KG1 (cell line): ENCODE measurements at regions not wholly inside any gene's neighbourhood (a gene's known extent, or its start where the extent isn't known, plus 50 kb on each side); places are given as distances from the start of the nearest gene placed in this dataset.
"Not testable (repeated sequence)": the region's sequence is repeated elsewhere in the genome, so short reads cannot be mapped to it uniquely, and the experiment has no call there.

Experiments
- DNase-seq: peaks from one replicate; lab custom pipeline; 2025; lab: John Stamatoyannopoulos, UW

DNA sequence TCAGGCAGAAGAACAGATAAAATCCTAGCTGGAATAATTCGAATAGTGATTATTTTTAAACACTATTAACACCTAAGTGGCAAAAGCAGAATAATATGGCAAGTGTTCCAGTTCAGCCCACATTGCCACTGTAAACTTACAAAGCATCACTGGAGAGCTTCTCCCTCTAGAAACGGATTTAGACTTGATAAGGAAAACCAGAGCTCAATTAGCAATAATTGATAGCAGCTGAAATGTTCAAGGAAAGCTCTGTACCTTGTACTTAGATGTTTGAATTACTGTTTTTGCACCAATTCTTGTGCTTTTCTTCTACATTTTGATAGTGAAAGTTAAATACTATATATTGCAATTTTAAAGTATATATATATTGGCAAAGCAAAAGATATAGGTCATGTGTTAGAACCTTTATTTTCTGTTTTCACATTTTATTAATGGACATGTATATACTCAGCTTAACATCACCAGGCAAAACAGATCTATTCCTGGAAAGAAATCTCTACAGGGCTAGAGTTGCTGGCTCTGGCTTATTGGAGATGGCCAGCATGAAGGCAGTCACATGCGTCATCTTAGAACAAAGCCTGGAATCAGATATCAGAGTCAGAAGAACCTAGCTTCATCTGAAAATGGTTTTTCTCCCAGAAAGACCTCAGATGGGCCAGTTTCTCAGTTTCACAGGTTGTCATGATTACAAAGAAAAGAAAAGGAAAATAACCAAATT lies 149.1 kb upstream of the CTAGE1 start:
- no peak for DNase-seq

- DNase-seq: no peak
These were observed 150.1 kb upstream of the CTAGE1 start for GRCh38 chr18:22567794-22568193.

GRCh38 chr18:22570492-22570891 lies 152.8 kb upstream of the CTAGE1 start:
- no peak for DNase-seq

GRCh38 chr18:22572341-22572740 lies 154.6 kb upstream of the CTAGE1 start:
- DNase-seq: no peak

DNA sequence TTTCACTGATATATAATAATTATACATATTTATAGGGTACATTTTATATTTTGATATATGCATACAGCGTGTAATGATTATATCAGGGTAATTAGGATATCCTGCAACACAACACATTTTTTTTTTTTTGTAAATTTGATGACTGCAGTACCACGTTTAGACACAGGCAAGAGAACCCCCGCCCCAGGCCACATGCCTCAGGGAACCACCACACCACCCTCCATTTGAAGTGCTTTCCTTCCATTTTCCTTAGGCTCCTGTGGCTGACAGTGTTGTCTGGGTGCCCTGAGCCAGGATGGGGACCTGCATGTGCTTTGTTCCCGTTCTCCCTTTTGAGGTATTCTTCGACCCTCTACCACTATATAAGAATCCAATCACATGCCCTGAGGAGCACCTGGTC lies 161.6 kb upstream of the CTAGE1 start:
- DNase-seq: no peak

- DNase-seq: no peak
These were observed 167.6 kb upstream of the CTAGE1 start for GRCh38 chr18:22585333-22585732.

- no peak for DNase-seq
These were observed 168.1 kb upstream of the CTAGE1 start for GRCh38 chr18:22585821-22586220.

GRCh38 chr18:22591222-22591621 lies 173.5 kb upstream of the CTAGE1 start:
- DNase-seq: no peak

DNA sequence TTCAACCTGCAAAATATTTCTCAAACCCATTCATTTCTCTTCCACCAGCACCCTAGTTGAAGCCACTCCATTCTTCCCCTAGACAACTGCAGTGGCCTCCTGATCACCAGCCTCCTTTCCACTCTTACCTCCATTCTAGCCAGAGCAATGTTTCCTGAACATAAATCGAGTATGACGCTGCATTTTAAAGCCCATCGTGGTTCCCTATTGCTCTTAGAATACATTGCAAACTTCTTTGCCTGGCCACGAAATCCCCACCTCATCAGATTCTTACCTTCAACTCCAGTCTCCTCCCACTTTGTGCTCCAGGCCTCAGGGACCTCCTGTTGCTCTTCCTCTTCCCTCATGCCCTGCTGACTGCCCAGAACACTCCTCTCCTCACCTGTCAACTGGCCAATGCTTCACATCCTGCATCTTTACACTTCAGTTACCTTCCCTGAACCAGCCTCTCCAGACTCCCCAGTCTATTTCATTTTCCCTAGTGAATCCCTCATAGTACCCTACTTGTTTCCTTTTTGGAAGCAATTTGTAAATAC lies 176.5 kb upstream of the CTAGE1 start:
- no peak for DNase-seq

- no peak for DNase-seq
These were observed 183.8 kb upstream of the CTAGE1 start for GRCh38 chr18:22601481-22601880.

GRCh38 chr18:22602456-22602855 lies 184.7 kb upstream of the CTAGE1 start:
- not testable (repeated sequence) for DNase-seq

DNA sequence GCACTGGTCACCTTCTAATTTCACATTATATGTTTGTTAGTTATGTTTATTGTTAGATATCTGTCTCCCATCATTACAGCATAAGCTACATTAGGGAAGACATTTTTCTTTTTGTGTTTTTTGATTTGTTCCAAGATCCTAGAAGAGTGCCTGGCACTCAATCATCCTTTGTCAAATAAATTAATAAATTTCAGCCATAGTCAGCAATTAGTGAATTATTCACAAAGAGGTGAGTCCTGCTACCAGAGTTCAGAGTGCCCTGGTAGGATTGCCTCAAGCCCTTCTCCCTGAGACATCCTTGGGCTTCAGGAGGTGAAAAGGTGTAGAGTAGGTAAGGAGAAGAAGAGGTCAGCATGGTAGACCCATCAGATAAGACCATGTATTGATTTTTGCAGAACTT lies 186.2 kb upstream of the CTAGE1 start:
- no peak for DNase-seq

DNA sequence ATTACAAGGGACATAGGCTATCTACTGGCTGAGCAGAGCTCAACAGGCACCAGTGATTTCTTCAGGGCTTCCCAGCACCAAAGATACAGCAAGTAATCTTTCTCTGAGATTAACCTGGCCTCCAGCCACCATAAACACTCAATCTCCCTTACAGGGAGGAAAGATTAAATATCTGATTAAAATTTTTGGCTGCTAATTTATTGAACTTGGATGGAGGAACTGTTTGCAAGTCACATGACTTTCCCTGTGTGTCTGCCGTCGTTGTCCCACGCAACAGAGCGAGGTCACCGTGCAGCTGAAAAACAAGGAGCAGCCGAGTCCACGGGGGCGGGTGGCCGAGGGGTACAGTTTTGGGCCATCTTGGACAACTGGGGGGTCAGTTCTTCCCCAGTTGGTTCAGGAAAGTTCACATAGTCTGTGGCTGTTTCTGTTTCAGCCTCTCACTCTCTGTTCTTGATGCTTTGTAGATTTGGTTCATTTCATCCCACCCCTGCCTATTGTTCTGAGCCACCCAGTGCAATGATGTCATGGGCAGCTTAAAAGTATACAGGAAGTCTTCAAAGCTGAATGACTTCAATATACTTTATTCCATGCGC lies 186.8 kb upstream of the CTAGE1 start:
- no peak for DNase-seq

GRCh38 chr18:22604986-22605421 lies 187.3 kb upstream of the CTAGE1 start:
- DNase-seq: no peak

DNA sequence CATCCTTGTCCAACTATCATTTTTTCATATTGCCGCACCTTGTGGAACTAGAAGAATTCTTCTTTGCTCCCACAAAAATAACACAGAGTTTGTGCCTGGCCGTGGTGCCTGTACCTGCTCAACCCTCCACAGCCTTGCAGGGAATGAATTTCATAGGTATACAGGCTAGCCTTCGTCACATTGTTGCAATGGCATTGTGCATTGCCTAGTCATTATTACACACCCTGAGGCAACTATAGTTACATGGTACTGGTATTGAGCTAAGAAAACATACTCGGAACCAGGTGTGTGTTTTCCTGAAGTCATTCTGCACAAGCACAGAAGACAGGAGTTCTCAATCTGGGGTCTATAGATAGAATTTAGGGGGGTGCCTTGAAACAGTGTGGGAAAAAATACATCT lies 188.0 kb upstream of the CTAGE1 start:
- no peak for DNase-seq

- DNase-seq: no peak
These were observed 189.0 kb upstream of the CTAGE1 start for GRCh38 chr18:22606563-22607283.

GRCh38 chr18:22607284-22607635 lies 189.5 kb upstream of the CTAGE1 start:
- no peak for DNase-seq

- DNase-seq: no peak
These were observed 191.1 kb upstream of the CTAGE1 start for GRCh38 chr18:22608847-22609246.

GRCh38 chr18:22609642-22610041 lies 191.9 kb upstream of the CTAGE1 start:
- DNase-seq: no peak

GRCh38 chr18:22613058-22613690 lies 195.5 kb upstream of the CTAGE1 start:
- DNase-seq: no peak

DNA sequence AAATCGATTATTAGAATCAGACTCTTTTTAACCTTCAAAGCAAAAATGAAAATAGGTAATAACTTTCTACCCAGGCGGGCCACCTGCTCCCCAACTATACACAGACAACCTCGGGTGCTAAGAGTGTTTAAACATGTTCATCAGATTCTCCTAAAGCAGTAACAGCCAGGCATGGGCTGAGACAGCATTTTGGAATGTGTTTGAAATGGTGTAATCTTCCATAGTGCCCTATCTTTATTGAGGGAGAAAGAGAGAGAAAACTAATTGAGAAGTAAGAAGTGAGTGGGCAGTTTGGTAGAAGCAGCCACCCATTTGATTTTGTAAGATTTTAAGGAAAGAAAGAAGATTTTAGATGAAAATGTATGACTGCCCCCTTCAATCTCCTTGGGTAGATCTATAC lies 196.1 kb upstream of the CTAGE1 start:
- no peak for DNase-seq

DNA sequence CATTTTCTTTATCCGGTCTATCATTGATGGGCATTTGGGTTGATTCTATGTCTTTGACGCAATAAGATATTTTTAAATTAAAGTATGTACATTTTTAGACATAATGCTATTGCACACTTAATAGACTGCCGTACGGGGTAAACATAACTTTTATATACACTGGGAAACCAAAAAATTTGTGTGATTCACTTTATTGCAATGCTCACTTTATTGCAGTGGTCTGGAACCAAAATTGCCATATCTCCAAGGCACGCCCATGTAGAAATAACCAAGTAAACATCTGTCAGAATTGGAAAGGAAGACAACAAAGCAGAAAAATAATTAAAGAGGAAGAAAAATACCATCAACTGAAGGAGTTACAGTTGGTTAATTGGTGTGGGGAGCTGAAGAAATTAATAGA lies 205.8 kb upstream of the CTAGE1 start:
- no peak for DNase-seq

GRCh38 chr18:22624176-22624575 lies 206.5 kb upstream of the CTAGE1 start:
- no peak for DNase-seq
